Breast epithelium (tissue), 3 donors: ENCODE measurements at regions not wholly inside any gene's neighbourhood (a gene's known extent, or its start where the extent isn't known, plus 50 kb on each side); places are given as distances from the start of the nearest gene placed in this dataset.

ENCODE experiments used
- CTCF ChIP-seq, 3 donors: fragments of 450-650 bp; IDR thresholded peaks; one replicate each; pipeline ENCODE4 v1.5.1; 2016 to 2017; ENCODE audit warnings: antibody characterized with exemption in 3 of 3, mild to moderate bottlenecking in 3 of 3, moderate library complexity in 3 of 3
- POLR2A ChIP-seq: fragments of 450-650 bp; IDR thresholded peaks from one replicate; pipeline ENCODE4 v1.6.1; 2016; ENCODE audit warnings: antibody characterized with exemption, mild to moderate bottlenecking, moderate library complexity
- POLR2AphosphoS5 ChIP-seq, 3 donors: sonication (generic); formaldehyde crosslinking; IDR thresholded peaks; one replicate each; pipeline ENCODE4 v1.6.1; 2017; ENCODE audit warnings: antibody characterized with exemption in 3 of 3

- TF ChIP-seq POLR2A, result no peak
- TF ChIP-seq CTCF (IDR thresholded peaks at IDR 0.05), result no peak
- no peak for TF ChIP-seq POLR2AphosphoS5 (IDR thresholded peaks at IDR 0.05)
These were observed 136.4 kb upstream of the ATXN1 start for GRCh38 chr6:16897669-16898068.
